IMR-90 (cell line): ENCODE measurements at regions not wholly inside any gene's neighbourhood (a gene's known extent, or its start where the extent isn't known, plus 50 kb on each side); places are given as distances from the start of the nearest gene placed in this dataset.

Experiments
- ATAC-seq: fragments of 200-7000 bp; cut with Tn5 transposase; 2 replicates; pipeline ENCODE4 v1.9.1; 2020; ENCODE audit warnings: low read depth, mild to moderate bottlenecking, moderate library complexity
- BruUV-seq: library from RNA; stranded (reverse); fragments of 400-500 nt; replicated peaks from 2 replicates; lab custom pipeline; 2021; lab: Mats Ljungman, UMichigan
- CTCF ChIA-PET: fragments of 300-600 bp; formaldehyde crosslinking; extraction: SDS; loops from one replicate; lab custom pipeline; 2021; ENCODE audit warnings: antibody characterized with exemption; lab: Yijun Ruan, JAX
- POLR2A ChIA-PET: fragments of 300-600 bp; sonication (Branson Sonifier 250); formaldehyde crosslinking; loops from one replicate; lab custom pipeline; 2022; ENCODE audit warnings: antibody characterized with exemption; ENCODE audit not compliant: unreplicated experiment; lab: Charles Lee
- DNase-seq: peaks from one replicate; pipeline ENCODE4 v3.0.0; 2013
- H2AFZ ChIP-seq: replicated peaks from 2 replicates; pipeline ENCODE3; 2013; ENCODE audit warnings: low read length, mild to moderate bottlenecking; ENCODE audit not compliant: poor library complexity
- H2AK5ac ChIP-seq: 2 replicates; pipeline ENCODE4 v1.6.1; 2013; ENCODE audit warnings: low read depth, low read length, inconsistent platforms
- H2AK9ac ChIP-seq: replicated peaks from 2 replicates; pipeline ENCODE3; 2013; ENCODE audit warnings: mild to moderate bottlenecking, low read depth, low read length, moderate library complexity; ENCODE audit not compliant: poor library complexity
- H2BK120ac ChIP-seq: 2 replicates; pipeline ENCODE4 v1.6.1; 2013; ENCODE audit warnings: low read depth, low read length, inconsistent platforms
- H2BK15ac ChIP-seq: 3 replicates; pipeline ENCODE4 v1.6.1; 2013; ENCODE audit warnings: low read depth, low read length, inconsistent platforms
- H2BK20ac ChIP-seq: 2 replicates; pipeline ENCODE4 v1.6.1; 2013; ENCODE audit warnings: low read depth, mild to moderate bottlenecking, inconsistent platforms, low read length, moderate library complexity
- H2BK5ac ChIP-seq: 2 replicates; pipeline ENCODE4 v1.6.1; 2013; ENCODE audit warnings: mild to moderate bottlenecking, low read depth, low read length, inconsistent platforms; ENCODE audit not compliant: poor library complexity, severe bottlenecking
- H3K14ac ChIP-seq: replicated peaks from 2 replicates; pipeline ENCODE4 v1.6.1; 2013; ENCODE audit warnings: low read depth, low read length, inconsistent platforms
- H3K18ac ChIP-seq: 2 replicates; pipeline ENCODE4 v1.6.1; 2013; ENCODE audit warnings: low read depth, low read length, control low read depth
- H3K23ac ChIP-seq: 2 replicates; pipeline ENCODE4 v1.6.1; 2013; ENCODE audit warnings: low read depth, low read length, inconsistent platforms
- H3K27ac ChIP-seq: 2 replicates; pipeline ENCODE4 v1.5.1; 2013; ENCODE audit warnings: mild to moderate bottlenecking, control low read depth, low read length; ENCODE audit not compliant: insufficient read depth
- H3K27me3 ChIP-seq: 2 replicates; pipeline ENCODE4 v1.6.1; 2013; ENCODE audit warnings: low read length; ENCODE audit not compliant: control insufficient read depth, insufficient read depth
- H3K36me3 ChIP-seq: 2 replicates; pipeline ENCODE4 v1.6.1; 2013; ENCODE audit warnings: low read length, mixed read lengths; ENCODE audit not compliant: control insufficient read depth, insufficient read depth
- H3K4ac ChIP-seq: 2 replicates; pipeline ENCODE4 v1.6.1; 2013; ENCODE audit warnings: low read depth, low read length, inconsistent platforms
- H3K4me1 ChIP-seq: 2 replicates; pipeline ENCODE4 v1.6.1; 2013; ENCODE audit warnings: low read length, mixed read lengths; ENCODE audit not compliant: control insufficient read depth, insufficient read depth
- H3K4me2 ChIP-seq: 2 replicates; pipeline ENCODE4 v1.6.1; 2013; ENCODE audit warnings: low read depth, mild to moderate bottlenecking, control low read depth, low read length, moderate library complexity
- H3K4me3 ChIP-seq: 2 replicates; pipeline ENCODE4 v1.5.1; 2013; ENCODE audit warnings: low read depth, mild to moderate bottlenecking, control low read depth, low read length, moderate library complexity; ENCODE audit not compliant: insufficient read depth
- H3K56ac ChIP-seq: 2 replicates; pipeline ENCODE4 v1.6.1; 2013; ENCODE audit warnings: low read length, inconsistent platforms; ENCODE audit not compliant: insufficient read depth; ENCODE audit errors: extremely low read depth
- H3K79me1 ChIP-seq, 2 experiments: 2 replicates each; pipeline ENCODE4 v1.6.1; 2013; ENCODE audit warnings: low read length in 2 of 2, inconsistent platforms in 1 of 2, low read depth in 1 of 2
- H3K9ac ChIP-seq: 2 replicates; pipeline ENCODE4 v1.6.1; 2013; ENCODE audit warnings: low read depth, low read length, control low read depth
- H3K9me1 ChIP-seq: 2 replicates; pipeline ENCODE4 v1.6.1; 2013; ENCODE audit warnings: low read length, inconsistent platforms; ENCODE audit not compliant: insufficient read depth
- H3K9me3 ChIP-seq: 2 replicates; pipeline ENCODE4 v1.6.1; 2013; ENCODE audit warnings: low read length; ENCODE audit not compliant: control insufficient read depth, insufficient read depth
- H4K20me1 ChIP-seq: 2 replicates; pipeline ENCODE4 v1.6.1; 2013; ENCODE audit warnings: low read length, inconsistent platforms; ENCODE audit not compliant: insufficient read depth
- H4K5ac ChIP-seq: 2 replicates; pipeline ENCODE4 v1.6.1; 2013; ENCODE audit warnings: mild to moderate bottlenecking, low read depth, low read length, control low read depth
- H4K8ac ChIP-seq, 2 experiments: 2 replicates each; pipeline ENCODE4 v1.6.1; 2013; ENCODE audit warnings: low read depth in 2 of 2, low read length in 2 of 2, control low read depth in 1 of 2, inconsistent platforms in 1 of 2
- H4K91ac ChIP-seq: 2 replicates; pipeline ENCODE4 v1.6.1; 2013; ENCODE audit warnings: low read depth, low read length, inconsistent platforms; ENCODE audit not compliant: insufficient read depth
- BHLHE40 ChIP-seq: fragments of 150-350 bp; IDR thresholded peaks from 2 replicates; pipeline ENCODE4 v1.6.1; 2016; ENCODE audit warnings: mild to moderate bottlenecking, low read depth, low read length
- CTCF ChIP-seq: conservative IDR thresholded peaks from 2 replicates; pipeline ENCODE4 v1.5.1; 2012; ENCODE audit warnings: mild to moderate bottlenecking, low read depth, low read length, improper control_type of control experiment
- FOS ChIP-seq: fragments of 150-350 bp; IDR thresholded peaks from 2 replicates; pipeline ENCODE4 v1.6.1; 2016; ENCODE audit warnings: low read depth, low read length
- MAZ ChIP-seq: IDR thresholded peaks from 2 replicates; pipeline ENCODE4 v1.6.1; 2012; ENCODE audit warnings: low read depth, mild to moderate bottlenecking, low read length, improper control_type of control experiment, moderate library complexity, borderline replicate concordance
- MXI1 ChIP-seq: IDR thresholded peaks from 2 replicates; pipeline ENCODE4 v1.6.1; 2012; ENCODE audit warnings: low read depth, mild to moderate bottlenecking, low read length, moderate library complexity, borderline replicate concordance
- NFE2L2 ChIP-seq: fragments of 150-350 bp; IDR thresholded peaks from 2 replicates; pipeline ENCODE4 v1.6.1; 2016; ENCODE audit warnings: low read depth, mild to moderate bottlenecking, low read length
- POLR2A ChIP-seq: IDR thresholded peaks from 2 replicates; pipeline ENCODE4 v1.6.1; 2012; ENCODE audit warnings: mild to moderate bottlenecking, low read depth, low read length
- RAD21 ChIP-seq: IDR thresholded peaks from 2 replicates; pipeline ENCODE4 v1.6.1; 2012; ENCODE audit warnings: low read length, improper control_type of control experiment
- RCOR1 ChIP-seq: IDR thresholded peaks from 2 replicates; pipeline ENCODE4 v1.6.1; 2012; ENCODE audit warnings: mild to moderate bottlenecking, low read length, improper control_type of control experiment; ENCODE audit not compliant: insufficient replicate concordance
- RFX5 ChIP-seq: IDR thresholded peaks from 2 replicates; pipeline ENCODE4 v1.8.0; 2012; ENCODE audit warnings: low read depth, mild to moderate bottlenecking, low read length, moderate library complexity
- USF2 ChIP-seq: fragments of 150-350 bp; IDR thresholded peaks from 2 replicates; pipeline ENCODE4 v1.6.1; 2017; ENCODE audit warnings: mild to moderate bottlenecking, antibody characterized with exemption, low read length, low read depth
- WGBS, 2 experiments: methylation state at CpG; one replicate each; pipeline versions ENCODE4 v1.1.5 to v1.1.7; 2013; ENCODE audit warnings: missing lambda C conversion rate in 2 of 2; ENCODE audit not compliant: insufficient read length in 1 of 2; ENCODE audit errors: extremely low coverage in 2 of 2; 5-methylcytosine and 5-hydroxymethylcytosine counted together
- dilution Hi-C: fragments of 300-500 bp; cut with HindIII; formaldehyde crosslinking; loops from one replicate; pipeline ENCODE4 v1.14.3; 2018; ENCODE audit warnings: low sequenced_read_pairs; ENCODE audit not compliant: unreplicated experiment
- in situ Hi-C: fragments of 300-500 bp; cut with MboI; formaldehyde crosslinking; loops from 3 replicates; pipeline ENCODE4 v1.14.3; 2019; ENCODE audit warnings: low sequenced_read_pairs, inconsistent platforms, mixed read lengths
- intact Hi-C: fragments of 100-400 bp; cut with micrococcal nuclease; formaldehyde crosslinking; loops from 2 replicates; pipeline ENCODE4 v1.10.0; 2022

GRCh38 chr11:121780971-121781370 is 328.2 kb upstream of the SORL1-AS1 start:
- H3K27ac ChIP-seq, result no peak overlapping the region
- no peaks in the 10 kb centered on the region for H3K9me1 ChIP-seq
- H3K23ac ChIP-seq, result no peak overlapping the region
- in situ Hi-C loops, result no loop called here
- no peak overlapping the region for H2BK120ac ChIP-seq
- ChIA-PET CTCF (no interaction called here), POLR2A (no interaction called here)
- H3K18ac ChIP-seq, result no peak overlapping the region
- no peaks in the 10 kb centered on the region for H4K20me1 ChIP-seq
- 100% methylated on average over 1 of the region's 2 CpGs; no CpG with 5 or more reads in 1 of the 2 experiments for WGBS, 2 experiments
- no peaks in the 10 kb centered on the region for H3K36me3 ChIP-seq
- H2BK20ac ChIP-seq, result no peak overlapping the region
- no peak overlapping the region for H2BK15ac ChIP-seq
- no peak overlapping the region for H2AK9ac ChIP-seq
- DNase-seq (no peak), ATAC-seq (no peak)
- no peak overlapping the region for H2BK5ac ChIP-seq
- no peak overlapping the region for H3K4me3 ChIP-seq
- no peaks in the 10 kb centered on the region for H3K27me3 ChIP-seq
- no TSS peak for BruUV-seq
- H4K91ac ChIP-seq, result no peak overlapping the region
- no peaks in the 10 kb centered on the region for H3K4me1 ChIP-seq
- no peak overlapping the region for H3K4me2 ChIP-seq
- no peak overlapping the region for H3K4ac ChIP-seq
- no peak overlapping the region for H3K56ac ChIP-seq
- no peak overlapping the region for H4K5ac ChIP-seq
- no peaks in the 10 kb centered on the region; the same call in 1 of the 2 replicates for H3K9me3 ChIP-seq
- no peak overlapping the region for H4K8ac ChIP-seq
- no peak overlapping the region for H2AFZ ChIP-seq
- H3K14ac ChIP-seq, result no peak overlapping the region
- H3K9ac ChIP-seq, result no peak overlapping the region
- no peak for TF ChIP-seq MAZ
- TF ChIP-seq MXI1, result no peak
- no peak for TF ChIP-seq RCOR1
- TF ChIP-seq RFX5, result no peak
- no peak for TF ChIP-seq RAD21
- no peak for TF ChIP-seq USF2
- no peak for TF ChIP-seq NFE2L2
- no peak for TF ChIP-seq BHLHE40
- TF ChIP-seq POLR2A, result no peak
- TF ChIP-seq CTCF, result no peak
- TF ChIP-seq FOS, result no peak
- H3K79me1 ChIP-seq, result no peaks in the 10 kb centered on the region
- intact Hi-C loops, result loop anchor here (1.0 kb wide), 1 partner anchor 38 kb away; no protein-coding TSS in a partner anchor
- dilution Hi-C loops, result no loop called here
- no peak overlapping the region for H2AK5ac ChIP-seq
